GM18517 (cell line): ENCODE measurements at regions not wholly inside any gene's neighbourhood (a gene's known extent, or its start where the extent isn't known, plus 50 kb on each side); places are given as distances from the start of the nearest gene placed in this dataset.

Experiments used
- ATAC-seq: cut with Tn5 transposase; IDR thresholded peaks from one replicate; pipeline ENCODE4 v1.9.1; 2021; ENCODE audit warnings: mild to moderate bottlenecking, moderate library complexity; ENCODE audit not compliant: unreplicated experiment

- ATAC-seq, result no peak
Observed at GRCh38 chr9:88233091-88233490, 94.8 kb upstream of the SPATA31C2 start.

GRCh38 chr9:88230612-88231011, 92.3 kb upstream of the SPATA31C2 start:
- ATAC-seq, result no peak

DNA sequence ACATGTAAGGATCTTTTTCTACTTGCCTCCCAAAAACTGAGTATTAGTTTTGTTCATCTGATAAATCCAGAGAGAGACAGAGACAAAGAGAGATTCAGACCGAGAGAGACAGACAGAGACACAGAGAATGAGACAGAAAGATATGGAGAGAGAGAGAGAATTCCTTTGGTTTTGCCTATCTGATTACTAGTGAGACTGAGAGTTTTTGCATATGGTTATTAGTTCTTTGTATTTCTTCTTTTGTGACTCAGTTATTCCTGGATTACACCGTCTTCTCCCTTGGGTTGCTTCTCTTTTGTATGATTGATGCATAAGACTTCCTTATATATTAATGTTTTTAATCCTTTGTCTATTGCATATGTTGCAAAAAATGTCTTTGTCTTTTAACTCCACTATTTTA, 91.2 kb upstream of the SPATA31C2 start:
- no peak for ATAC-seq

GRCh38 chr9:88224938-88225337, 86.7 kb upstream of the SPATA31C2 start:
- no peak for ATAC-seq

DNA sequence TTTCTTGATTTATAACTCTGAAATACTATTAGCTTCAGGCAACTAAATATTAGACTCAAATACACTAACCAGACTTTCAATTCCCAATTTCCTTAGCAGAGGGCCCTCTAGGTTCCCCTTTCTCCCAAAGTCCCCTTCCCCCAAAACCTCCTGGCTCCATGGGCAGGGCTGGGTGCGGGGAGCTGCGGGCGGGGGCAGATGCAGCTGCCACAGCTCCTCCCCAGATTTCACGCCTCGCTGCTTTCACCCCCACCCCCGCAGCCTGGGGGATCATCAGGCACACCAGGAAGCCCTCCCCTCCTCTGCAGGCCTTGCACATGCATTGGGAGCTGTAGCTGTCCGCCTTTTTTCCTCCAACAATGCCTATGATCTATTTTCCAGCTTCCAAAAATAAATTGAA, 82.8 kb upstream of the SPATA31C2 start:
- ATAC-seq, result no peak

DNA sequence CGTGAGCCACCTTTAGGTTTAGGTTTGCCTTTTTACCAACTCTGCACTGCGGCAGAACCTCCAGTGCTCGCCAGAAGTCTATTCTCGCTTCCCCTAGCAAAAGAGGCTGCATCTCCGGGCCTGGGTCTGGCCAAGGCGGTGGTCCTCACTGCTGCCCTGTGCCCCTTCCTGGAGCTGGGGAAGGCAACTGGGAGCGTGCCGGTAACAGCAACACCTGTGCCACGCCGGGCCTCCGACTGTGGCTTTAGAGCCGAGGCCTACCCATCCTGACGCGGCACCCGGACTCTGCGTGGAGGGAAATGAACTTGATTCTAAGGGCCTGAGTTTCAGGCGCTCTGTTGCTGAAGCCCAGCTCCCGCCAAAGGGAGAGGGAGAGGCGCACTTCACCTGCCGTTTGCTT, 82.4 kb upstream of the SPATA31C2 start:
- ATAC-seq, result no peak

GRCh38 chr9:88219601-88220000, 81.3 kb upstream of the SPATA31C2 start:
- no peak for ATAC-seq

- no peak for ATAC-seq
Observed at GRCh38 chr9:88218726-88219125, 80.5 kb upstream of the SPATA31C2 start.

- no peak for ATAC-seq
Observed at GRCh38 chr9:88216126-88216995, 78.1 kb upstream of the SPATA31C2 start.

DNA sequence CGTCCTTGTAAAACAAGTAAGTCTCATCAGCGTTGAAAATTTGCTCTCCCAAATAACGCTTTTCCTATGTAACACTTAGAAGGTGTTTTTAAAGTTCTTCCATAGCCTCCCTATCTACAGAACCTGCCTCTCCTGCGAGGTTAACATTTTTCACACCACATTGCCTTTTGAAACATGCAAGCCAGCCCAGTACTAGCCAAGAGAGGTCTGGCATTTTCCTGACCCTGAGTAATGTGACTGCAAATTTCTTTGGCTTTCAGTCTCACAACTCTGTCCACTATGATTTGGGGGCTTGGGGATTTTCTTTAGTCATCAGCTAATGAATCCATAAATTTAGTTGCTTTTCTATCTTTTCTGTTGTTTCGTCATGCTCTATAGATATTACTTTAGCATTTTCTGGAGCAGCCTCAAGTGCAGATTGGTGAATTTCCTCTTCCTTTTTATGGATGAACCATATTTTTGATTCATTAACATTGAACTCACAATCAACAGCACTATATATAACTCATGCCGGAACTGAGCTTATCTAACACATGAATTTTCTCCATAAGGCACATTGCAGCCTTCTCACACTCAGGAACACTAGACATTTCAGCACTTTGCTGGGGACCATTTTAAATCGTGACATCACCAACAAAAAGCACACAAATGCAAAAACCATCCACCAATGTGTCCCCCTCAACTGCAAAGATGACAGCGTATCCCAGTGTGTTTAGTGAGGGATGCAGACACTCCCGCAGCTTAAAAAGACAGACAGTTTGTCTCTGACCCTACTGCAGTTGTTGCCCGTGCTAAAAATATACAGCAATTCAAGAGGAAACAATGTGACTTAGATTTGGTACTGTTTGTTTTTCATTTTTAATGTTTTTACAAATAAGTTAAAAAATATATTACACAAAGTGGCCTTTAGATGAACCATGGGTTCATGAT, 77.2 kb upstream of the SPATA31C2 start:
- no peak for ATAC-seq

DNA sequence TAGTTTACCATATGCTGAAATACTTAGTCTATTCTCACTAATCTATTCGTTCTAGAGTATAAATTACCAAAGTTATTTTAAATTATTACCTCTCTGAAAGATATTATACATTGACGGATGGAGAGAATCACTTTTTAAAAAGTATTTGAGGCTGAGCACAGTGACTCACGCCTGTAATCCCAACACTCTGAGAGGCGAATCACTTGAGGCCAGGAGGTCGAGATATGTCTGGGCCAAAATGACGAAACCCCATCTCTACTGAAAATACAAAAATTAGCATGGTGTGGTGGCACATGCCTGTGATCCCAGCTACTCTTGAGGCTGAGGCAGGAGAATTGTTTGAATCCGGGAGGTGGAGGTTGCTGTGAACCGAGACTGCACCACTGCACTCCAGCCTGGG, 64.0 kb upstream of the SPATA31C2 start:
- ATAC-seq, result no peak

DNA sequence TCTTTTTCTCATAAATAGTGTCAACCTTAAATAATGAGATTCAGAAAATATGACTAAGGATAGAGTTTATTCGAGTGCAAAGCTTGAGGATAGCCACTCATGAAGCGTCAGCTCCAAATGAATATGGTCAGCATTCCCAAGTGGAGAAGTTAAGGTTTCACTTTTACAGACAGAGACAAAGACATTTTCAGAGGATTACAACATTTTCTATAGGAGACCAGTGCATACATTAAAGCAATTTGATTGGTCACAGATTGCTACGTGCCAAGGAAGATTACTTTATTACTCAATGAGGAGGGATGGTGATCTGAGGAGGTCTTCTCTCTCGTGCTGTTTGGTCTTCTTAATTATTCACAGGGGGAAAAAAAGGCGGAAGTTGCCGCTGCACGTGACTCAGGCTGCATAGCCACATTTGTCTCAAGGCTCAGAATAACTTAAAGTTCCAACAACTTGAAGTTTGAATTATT, 60.1 kb upstream of the SPATA31C2 start:
- no peak for ATAC-seq

DNA sequence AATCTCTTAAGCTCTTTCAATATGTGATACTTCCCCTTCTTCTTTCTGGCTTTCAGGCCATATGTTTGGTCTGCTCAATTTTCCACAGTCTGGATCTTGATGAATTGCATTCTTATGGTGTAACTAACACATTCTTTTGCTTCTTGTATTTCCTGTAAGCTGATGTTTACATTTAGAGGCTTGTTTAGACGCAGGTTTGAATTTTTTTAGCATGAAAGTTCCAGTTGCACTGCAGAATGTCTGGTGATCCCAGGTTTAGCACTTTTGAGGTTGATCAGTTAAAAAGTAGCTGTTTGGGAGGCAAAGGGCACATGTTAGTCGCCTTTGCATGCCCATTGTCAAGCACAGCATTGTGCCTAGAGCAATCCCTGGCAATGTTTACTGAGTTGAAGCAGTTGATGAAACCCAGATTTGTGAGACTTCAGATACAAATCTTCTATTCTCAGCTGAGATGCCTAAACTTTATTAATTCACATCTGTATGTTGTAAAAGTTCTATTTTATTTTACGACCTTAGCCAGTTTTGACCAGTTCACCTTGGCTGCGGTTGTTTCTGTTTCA, 59.6 kb upstream of the SPATA31C2 start:
- no peak for ATAC-seq

GRCh38 chr9:88197016-88197415, 58.7 kb upstream of the SPATA31C2 start:
- no peak for ATAC-seq

DNA sequence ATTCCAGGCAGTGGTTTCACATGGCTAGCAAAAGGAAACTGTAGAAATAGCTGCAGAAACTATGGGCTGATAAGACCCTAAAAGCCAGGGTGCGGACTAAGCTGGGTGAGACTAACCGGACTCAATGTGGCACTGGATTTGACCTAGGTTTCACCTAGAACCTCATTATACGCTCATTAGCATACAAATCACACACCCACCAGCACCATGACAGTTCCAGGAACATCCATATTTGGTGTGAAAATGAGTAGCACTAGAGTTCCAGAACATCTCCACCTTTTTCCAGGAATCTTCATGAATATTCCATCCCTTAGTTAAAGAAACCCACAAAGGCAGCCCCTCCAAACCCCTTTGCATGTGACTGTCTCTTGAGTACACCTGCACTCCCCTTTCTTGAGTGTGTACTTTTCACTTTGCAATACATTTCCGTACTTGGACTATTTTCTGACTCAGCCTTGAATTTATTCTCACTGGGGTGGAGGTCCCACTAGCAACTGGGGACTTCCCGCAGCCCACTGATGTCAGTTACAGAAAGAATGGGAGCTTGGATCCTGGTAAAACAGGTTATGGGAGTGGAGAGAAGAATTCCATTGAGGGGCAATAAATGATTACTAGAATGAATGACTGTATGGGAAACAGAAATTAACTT, 58.0 kb upstream of the SPATA31C2 start:
- no peak for ATAC-seq

DNA sequence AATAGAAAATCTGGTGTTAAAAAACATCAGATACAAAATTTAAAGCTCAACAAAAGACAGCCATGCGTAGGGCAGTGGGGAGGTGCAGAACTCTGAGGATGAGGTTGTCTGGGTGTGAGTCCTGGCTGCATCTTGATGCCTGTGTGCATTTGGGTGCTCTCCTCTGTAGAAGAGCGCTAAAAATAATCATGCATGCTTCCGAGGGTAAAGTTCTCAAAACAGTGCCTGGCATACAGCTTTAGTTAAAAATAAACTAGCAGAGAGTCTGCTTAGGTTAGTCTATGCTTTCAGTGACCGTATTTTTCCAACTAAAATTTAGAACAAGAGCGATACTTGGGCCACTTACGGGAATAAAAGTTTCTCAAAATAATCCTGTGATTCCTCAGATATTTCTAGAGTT, 55.5 kb upstream of the SPATA31C2 start:
- ATAC-seq, result no peak

GRCh38 chr9:88191456-88191855, 53.2 kb upstream of the SPATA31C2 start:
- ATAC-seq, result no peak

- ATAC-seq, result no peak
Observed at GRCh38 chr9:88189371-88189770, 51.1 kb upstream of the SPATA31C2 start.
